Peyer's patch (tissue), 4 donors: ENCODE measurements at regions not wholly inside any gene's neighbourhood (a gene's known extent, or its start where the extent isn't known, plus 50 kb on each side); places are given as distances from the start of the nearest gene placed in this dataset.

Source experiments
- DNase-seq, 3 donors: peaks; one replicate each; pipeline ENCODE4 v3.0.0-alpha.2; 2017 to 2019
- H3K27ac ChIP-seq, 4 donors: fragments of 200-600 bp; sonication (generic); one replicate each; pipeline ENCODE4 v1.5.1; 2016 to 2019
- H3K27me3 ChIP-seq, 2 donors: fragments of 200-600 bp; sonication (generic); one replicate each; pipeline ENCODE4 v1.5.1; 2019
- H3K36me3 ChIP-seq, 3 donors: fragments of 200-600 bp; sonication (generic); one replicate each; pipeline ENCODE4 v1.5.1; 2016 to 2019
- H3K4me1 ChIP-seq, 4 donors: fragments of 200-600 bp; sonication (generic); one replicate each; pipeline ENCODE4 v1.5.1; 2016 to 2019
- H3K4me3 ChIP-seq, 4 donors: fragments of 200-600 bp; sonication (generic); 1 replicate in 3 of 4; 2 replicates in 1 of 4; pipeline ENCODE4 v1.5.1; 2016 to 2019; ENCODE audit warnings: mild to moderate bottlenecking in 1 of 4
- H3K9me3 ChIP-seq, 4 donors: fragments of 200-600 bp; sonication (generic); one replicate each; pipeline ENCODE4 v1.5.1; 2016 to 2019; ENCODE audit warnings: mild to moderate bottlenecking in 1 of 4
- POLR2A ChIP-seq, 2 donors: fragments of 450-650 bp; IDR thresholded peaks; one replicate each; pipeline ENCODE4 v1.5.1; 2017; ENCODE audit warnings: antibody characterized with exemption in 2 of 2, mild to moderate bottlenecking in 2 of 2, moderate library complexity in 2 of 2
- TF ChIP-seq, protein P1 (sequence below), 6 experiments: fragments of 450-650 bp in 4 of 6; fragments of 200-600 bp in 2 of 6; sonication (generic) in 1 of 6; IDR thresholded peaks; one replicate each; pipeline ENCODE4 v1.5.1; 2017 to 2019; ENCODE audit warnings: antibody characterized with exemption in 6 of 6, mild to moderate bottlenecking in 3 of 6, moderate library complexity in 1 of 6

DNA sequence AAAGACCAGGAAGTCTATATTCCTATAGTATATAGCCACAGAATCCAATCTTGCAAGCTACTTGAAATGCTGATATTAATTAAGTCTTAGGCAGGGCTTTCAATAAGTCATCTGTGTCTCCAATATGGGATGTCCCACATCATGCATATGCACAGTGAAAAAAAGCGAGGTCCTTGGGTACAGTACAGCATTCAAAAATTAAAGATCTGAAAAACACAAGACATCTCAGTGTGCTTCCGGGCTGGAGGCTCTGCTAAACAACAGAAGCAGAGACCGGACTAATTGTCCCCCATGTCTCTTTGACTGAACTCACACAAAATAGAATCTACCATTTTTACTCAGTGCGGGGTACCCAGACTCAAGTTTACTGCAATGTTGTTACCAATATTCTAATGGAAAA, 156.0 kb downstream of the DAD1 start:
- Histone ChIP-seq H3K4me3 (no peak overlapping the region), H3K4me1 (peaks cover 0 to 27% (median 7%) of the 10 kb centered on the region in 4 donors), H3K36me3 (no peaks in the 10 kb centered on the region), H3K27me3 (no peaks in the 10 kb centered on the region), H3K9me3 (no peaks in the 10 kb centered on the region), H3K27ac (peak overlapping the region in 1 of 4 donors; percentile 2)
- DNase-seq = no peak
- TF ChIP-seq, protein P1, sequence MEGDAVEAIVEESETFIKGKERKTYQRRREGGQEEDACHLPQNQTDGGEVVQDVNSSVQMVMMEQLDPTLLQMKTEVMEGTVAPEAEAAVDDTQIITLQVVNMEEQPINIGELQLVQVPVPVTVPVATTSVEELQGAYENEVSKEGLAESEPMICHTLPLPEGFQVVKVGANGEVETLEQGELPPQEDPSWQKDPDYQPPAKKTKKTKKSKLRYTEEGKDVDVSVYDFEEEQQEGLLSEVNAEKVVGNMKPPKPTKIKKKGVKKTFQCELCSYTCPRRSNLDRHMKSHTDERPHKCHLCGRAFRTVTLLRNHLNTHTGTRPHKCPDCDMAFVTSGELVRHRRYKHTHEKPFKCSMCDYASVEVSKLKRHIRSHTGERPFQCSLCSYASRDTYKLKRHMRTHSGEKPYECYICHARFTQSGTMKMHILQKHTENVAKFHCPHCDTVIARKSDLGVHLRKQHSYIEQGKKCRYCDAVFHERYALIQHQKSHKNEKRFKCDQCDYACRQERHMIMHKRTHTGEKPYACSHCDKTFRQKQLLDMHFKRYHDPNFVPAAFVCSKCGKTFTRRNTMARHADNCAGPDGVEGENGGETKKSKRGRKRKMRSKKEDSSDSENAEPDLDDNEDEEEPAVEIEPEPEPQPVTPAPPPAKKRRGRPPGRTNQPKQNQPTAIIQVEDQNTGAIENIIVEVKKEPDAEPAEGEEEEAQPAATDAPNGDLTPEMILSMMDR (IDR thresholded peaks at IDR 0.05) = no peak
- no peak for TF ChIP-seq POLR2A (IDR thresholded peaks at IDR 0.05)

DNA sequence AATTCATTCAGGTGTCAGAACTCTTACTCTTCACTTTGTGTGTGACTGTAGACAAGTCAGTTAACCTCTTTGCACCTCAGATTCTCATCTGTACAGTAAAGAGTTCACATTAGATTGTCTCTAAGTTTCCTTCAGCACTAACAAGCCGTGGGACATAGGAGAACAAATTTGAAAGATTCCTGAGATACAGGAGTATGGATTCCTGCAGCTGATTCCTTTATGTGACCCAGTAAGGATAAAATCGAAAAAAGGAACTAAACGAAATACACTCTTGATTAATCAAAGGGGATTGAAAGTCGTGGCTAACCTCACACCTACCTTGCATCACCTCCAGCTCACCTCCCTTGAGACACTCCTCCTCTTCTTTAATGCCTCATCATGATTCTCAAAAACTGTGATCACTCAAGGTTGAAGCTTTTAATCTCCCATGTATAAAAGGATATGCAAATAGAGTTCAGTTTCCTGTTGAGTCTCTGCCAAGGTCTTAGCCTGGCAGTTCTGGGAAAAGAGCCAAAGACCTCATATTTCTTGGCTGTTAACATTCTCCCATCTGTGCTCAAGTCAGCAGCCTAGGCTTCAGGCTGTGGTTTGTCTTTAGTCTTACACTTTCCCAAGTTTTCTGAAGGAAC, 156.6 kb downstream of the DAD1 start:
- peaks cover 0 to 32% (median 7%) of the 10 kb centered on the region in 4 donors for H3K4me1 ChIP-seq
- no peaks in the 10 kb centered on the region for H3K9me3 ChIP-seq
- H3K27ac ChIP-seq = peak overlapping the region in 1 of 4 donors; percentile 2
- TF ChIP-seq, protein P1 (IDR thresholded peaks at IDR 0.05) = no peak
- no peak for TF ChIP-seq POLR2A (IDR thresholded peaks at IDR 0.05)
- H3K27me3 ChIP-seq = no peaks in the 10 kb centered on the region
- DNase-seq = no peak
- H3K4me3 ChIP-seq = no peak overlapping the region
- H3K36me3 ChIP-seq = no peaks in the 10 kb centered on the region

- H3K4me1 ChIP-seq = peaks cover 0 to 36% (median 7%) of the 10 kb centered on the region in 4 donors
- no peaks in the 10 kb centered on the region for H3K36me3 ChIP-seq
- TF ChIP-seq, protein P1 (IDR thresholded peaks at IDR 0.05) = no peak
- TF ChIP-seq POLR2A (IDR thresholded peaks at IDR 0.05) = no peak
- H3K4me3 ChIP-seq = no peak overlapping the region
- H3K9me3 ChIP-seq = no peaks in the 10 kb centered on the region
- no peak for DNase-seq
- no peaks in the 10 kb centered on the region for H3K27me3 ChIP-seq
- H3K27ac ChIP-seq = no peak overlapping the region
These were observed 159.3 kb downstream of the DAD1 start for GRCh38 chr14:22429546-22430294.

DNA sequence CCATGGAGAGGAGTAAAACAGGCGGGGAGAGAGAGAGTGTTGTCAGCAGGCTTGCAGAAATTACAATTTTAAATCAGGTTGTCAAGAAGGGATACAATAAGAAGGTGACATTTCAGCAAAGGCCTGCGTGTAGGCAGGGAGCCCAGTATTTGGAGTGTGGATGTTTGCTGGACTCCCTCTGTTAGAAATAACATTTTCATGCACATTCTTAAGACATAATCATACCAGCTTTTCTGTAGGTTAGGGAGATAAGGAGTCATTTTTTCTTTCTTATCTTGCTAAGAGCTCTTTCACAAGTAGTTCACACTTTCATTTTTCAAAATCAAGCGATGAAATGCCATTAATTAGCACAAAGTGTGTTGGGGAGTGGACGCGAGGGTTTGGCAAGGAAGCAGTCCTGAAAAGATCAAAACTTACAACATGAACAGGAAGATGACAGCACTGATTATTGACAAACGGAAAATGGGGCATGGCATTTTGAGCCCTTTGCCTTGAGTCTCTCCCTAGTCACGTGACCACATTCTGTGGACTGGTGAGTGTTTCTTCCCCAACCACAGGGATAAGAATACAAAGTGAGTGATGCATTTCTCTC, 160.2 kb downstream of the DAD1 start:
- Histone ChIP-seq H3K4me3 (no peak overlapping the region), H3K36me3 (no peaks in the 10 kb centered on the region), H3K27ac (no peak overlapping the region), H3K27me3 (no peaks in the 10 kb centered on the region), H3K9me3 (no peaks in the 10 kb centered on the region), H3K4me1 (peaks cover 0 to 36% (median 7%) of the 10 kb centered on the region in 4 donors)
- DNase-seq = no peak
- TF ChIP-seq, protein P1 (IDR thresholded peaks at IDR 0.05) = no peak
- no peak for TF ChIP-seq POLR2A (IDR thresholded peaks at IDR 0.05)

DNA sequence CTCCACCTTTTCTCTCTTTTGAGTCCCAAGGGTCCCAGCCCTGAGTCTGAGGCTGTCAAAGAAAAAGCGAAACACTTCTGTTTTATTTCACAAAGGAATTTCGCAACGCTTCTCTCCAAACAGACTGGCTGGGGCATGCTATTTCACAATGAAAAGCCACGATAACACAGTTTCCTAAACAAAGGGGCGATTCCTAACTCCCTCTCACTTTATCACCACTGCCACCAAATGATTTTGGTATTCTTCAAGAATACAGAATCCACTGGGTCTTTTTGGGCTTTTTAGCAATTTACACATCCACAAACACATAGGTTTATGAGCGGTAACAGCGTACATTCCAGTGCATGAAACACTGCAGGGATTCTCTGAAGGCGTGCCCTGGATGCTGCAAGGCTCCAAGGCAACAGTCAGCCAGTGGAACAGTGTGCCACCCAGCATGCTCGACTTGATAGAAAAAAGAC, 161.2 kb downstream of the DAD1 start:
- H3K27ac ChIP-seq = peak overlapping the region in 1 of 4 donors; percentile 44
- no peaks in the 10 kb centered on the region for H3K27me3 ChIP-seq
- H3K4me3 ChIP-seq = no peak overlapping the region
- TF ChIP-seq POLR2A (IDR thresholded peaks at IDR 0.05) = no peak
- TF ChIP-seq, protein P1 (IDR thresholded peaks at IDR 0.05) = no peak
- no peaks in the 10 kb centered on the region for H3K36me3 ChIP-seq
- H3K4me1 ChIP-seq = peaks cover 0 to 27% (median 5%) of the 10 kb centered on the region in 4 donors
- no peaks in the 10 kb centered on the region for H3K9me3 ChIP-seq
- no peak for DNase-seq
